EL (cell line): ENCODE measurements at regions not wholly inside any gene's neighbourhood (a gene's known extent, or its start where the extent isn't known, plus 50 kb on each side); places are given as distances from the start of the nearest gene placed in this dataset.
"Not testable (repeated sequence)": the region's sequence is repeated elsewhere in the genome, so short reads cannot be mapped to it uniquely, and the experiment has no call there.

ENCODE experiments used
- DNase-seq: peaks from one replicate; pipeline ENCODE4 v3.0.0-alpha.2; 2016

- DNase-seq = no peak
These were observed 291.1 kb upstream of the NFIA start for GRCh38 chr1:60791226-60791625.

- not testable (repeated sequence) for DNase-seq
These were observed 309.3 kb upstream of the NFIA start for GRCh38 chr1:60773099-60773498.

- DNase-seq = no peak
These were observed 313.3 kb upstream of the NFIA start for GRCh38 chr1:60769082-60769481.

GRCh38 chr1:60765204-60765603 lies 317.2 kb upstream of the NFIA start:
- peak; percentile 25 for DNase-seq

- no peak for DNase-seq
These were observed 317.9 kb upstream of the NFIA start for GRCh38 chr1:60764489-60764888.

GRCh38 chr1:60763741-60764140 lies 318.6 kb upstream of the NFIA start:
- DNase-seq = no peak

- DNase-seq = no peak
These were observed 319.4 kb upstream of the NFIA start for GRCh38 chr1:60762911-60763310.

GRCh38 chr1:60762176-60762575 lies 320.2 kb upstream of the NFIA start:
- DNase-seq = peak; percentile 44

GRCh38 chr1:60759291-60759690 lies 323.1 kb upstream of the NFIA start:
- no peak for DNase-seq

GRCh38 chr1:60757485-60757884 lies 324.9 kb upstream of the NFIA start:
- DNase-seq = no peak

- no peak for DNase-seq
These were observed 329.1 kb upstream of the NFIA start for GRCh38 chr1:60753036-60753900.

GRCh38 chr1:60751306-60751705 lies 331.1 kb upstream of the NFIA start:
- no peak for DNase-seq

- DNase-seq = no peak
These were observed 335.0 kb upstream of the NFIA start for GRCh38 chr1:60747353-60747752.

GRCh38 chr1:60746278-60746791 lies 336.0 kb upstream of the NFIA start:
- DNase-seq = no peak

GRCh38 chr1:60745484-60745883 lies 336.9 kb upstream of the NFIA start:
- no peak for DNase-seq

GRCh38 chr1:60742339-60742738 lies 340.0 kb upstream of the NFIA start:
- no peak for DNase-seq

GRCh38 chr1:60740154-60740553 lies 342.2 kb upstream of the NFIA start:
- DNase-seq = no peak

- DNase-seq = no peak
These were observed 342.6 kb upstream of the NFIA start for GRCh38 chr1:60739729-60740128.

GRCh38 chr1:60732977-60733401 lies 349.4 kb upstream of the NFIA start:
- no peak for DNase-seq

GRCh38 chr1:60731321-60731720 lies 351.0 kb upstream of the NFIA start:
- no peak for DNase-seq

GRCh38 chr1:60727552-60727951 lies 354.8 kb upstream of the NFIA start:
- peak; percentile 6 for DNase-seq

GRCh38 chr1:60716472-60716871 lies 365.9 kb upstream of the NFIA start:
- no peak for DNase-seq

GRCh38 chr1:60715970-60716369 lies 366.4 kb upstream of the NFIA start:
- DNase-seq = no peak

GRCh38 chr1:60709426-60709825 lies 372.9 kb upstream of the NFIA start:
- no peak for DNase-seq

GRCh38 chr1:60705026-60705425 lies 377.3 kb upstream of the NFIA start:
- no peak for DNase-seq
